ENCODE measurements at regions not wholly inside any gene's neighbourhood (a gene's known extent, or its start where the extent isn't known, plus 50 kb on each side); places are given as distances from the start of the nearest gene placed in this dataset.

DNA sequence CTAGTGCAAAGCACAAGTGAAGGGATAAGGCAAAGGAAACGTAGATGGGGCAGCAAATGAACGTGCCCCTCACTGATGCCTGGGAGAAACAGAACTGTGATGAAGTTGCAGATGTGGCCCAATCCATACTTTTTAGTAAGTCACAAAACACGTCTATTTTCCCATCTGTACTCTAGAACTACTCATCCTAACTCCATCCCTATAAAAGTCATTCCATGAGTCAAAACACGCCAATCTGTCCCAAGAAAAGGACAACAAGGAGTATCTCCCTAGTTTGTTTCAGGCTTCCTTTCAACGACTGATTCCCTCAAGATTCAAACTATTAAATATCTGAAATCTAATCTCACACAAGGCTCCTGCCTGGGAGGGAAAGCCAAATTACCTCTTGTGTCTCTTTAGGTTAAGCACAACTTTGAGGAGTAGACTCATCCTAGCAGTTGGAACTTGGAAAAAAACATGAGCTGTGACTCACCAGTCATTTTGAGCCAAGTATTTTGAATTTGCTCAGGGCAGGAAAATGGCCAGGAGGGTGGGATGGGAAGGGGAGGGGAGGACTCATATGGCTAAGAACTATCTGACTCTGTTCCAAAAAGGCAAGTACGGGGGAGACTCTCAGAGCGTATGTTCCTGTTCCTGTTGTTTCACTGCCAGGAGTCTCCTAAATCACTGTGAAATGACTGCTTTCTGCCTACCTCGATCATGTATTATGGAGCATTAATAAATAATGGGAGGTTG lies 214.5 kb upstream of the CAMK1G start:
- DNase-seq (ENCODE audit: low read depth) = peak; percentile 98
- TF ChIP-seq, protein P1, sequence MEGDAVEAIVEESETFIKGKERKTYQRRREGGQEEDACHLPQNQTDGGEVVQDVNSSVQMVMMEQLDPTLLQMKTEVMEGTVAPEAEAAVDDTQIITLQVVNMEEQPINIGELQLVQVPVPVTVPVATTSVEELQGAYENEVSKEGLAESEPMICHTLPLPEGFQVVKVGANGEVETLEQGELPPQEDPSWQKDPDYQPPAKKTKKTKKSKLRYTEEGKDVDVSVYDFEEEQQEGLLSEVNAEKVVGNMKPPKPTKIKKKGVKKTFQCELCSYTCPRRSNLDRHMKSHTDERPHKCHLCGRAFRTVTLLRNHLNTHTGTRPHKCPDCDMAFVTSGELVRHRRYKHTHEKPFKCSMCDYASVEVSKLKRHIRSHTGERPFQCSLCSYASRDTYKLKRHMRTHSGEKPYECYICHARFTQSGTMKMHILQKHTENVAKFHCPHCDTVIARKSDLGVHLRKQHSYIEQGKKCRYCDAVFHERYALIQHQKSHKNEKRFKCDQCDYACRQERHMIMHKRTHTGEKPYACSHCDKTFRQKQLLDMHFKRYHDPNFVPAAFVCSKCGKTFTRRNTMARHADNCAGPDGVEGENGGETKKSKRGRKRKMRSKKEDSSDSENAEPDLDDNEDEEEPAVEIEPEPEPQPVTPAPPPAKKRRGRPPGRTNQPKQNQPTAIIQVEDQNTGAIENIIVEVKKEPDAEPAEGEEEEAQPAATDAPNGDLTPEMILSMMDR (IDR thresholded peaks at IDR 0.05; ENCODE audit: low read length, missing control alignments) = no peak
- no peak overlapping the region for H3K4me3 ChIP-seq (replicated peaks; ENCODE audit: low read depth, low read length)

GRCh38 chr1:209370241-209370995 lies 213.1 kb upstream of the CAMK1G start:
- no peak overlapping the region for H3K4me3 ChIP-seq (replicated peaks; ENCODE audit: low read depth, low read length)
- TF ChIP-seq, protein P1 (IDR thresholded peaks at IDR 0.05; ENCODE audit: low read length, missing control alignments) = no peak
- DNase-seq (ENCODE audit: low read depth) = no peak

DNA sequence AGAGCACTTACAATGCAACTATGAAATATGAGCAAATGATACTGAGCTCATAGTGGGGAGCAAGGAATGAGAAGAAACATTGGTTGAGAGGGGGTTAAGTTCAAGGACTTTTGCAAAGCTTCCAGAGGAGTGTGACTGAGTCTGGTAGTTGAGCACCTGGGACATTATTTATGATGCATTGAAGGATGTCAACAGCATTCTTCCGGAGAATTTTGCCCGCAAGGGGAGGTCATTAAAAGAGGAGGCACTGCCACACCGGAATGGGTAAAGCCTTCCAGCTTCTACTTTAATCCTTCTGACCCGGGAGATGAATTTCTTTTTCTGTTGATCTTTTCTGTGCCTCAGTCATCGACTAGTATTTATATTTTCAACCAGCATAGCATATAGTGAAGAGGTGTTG lies 208.4 kb upstream of the CAMK1G start:
- no peak for DNase-seq (ENCODE audit: low read depth)
- TF ChIP-seq, protein P1 (IDR thresholded peaks at IDR 0.05; ENCODE audit: low read length, missing control alignments) = no peak
- no peak overlapping the region for H3K4me3 ChIP-seq (replicated peaks; ENCODE audit: low read depth, low read length)

DNA sequence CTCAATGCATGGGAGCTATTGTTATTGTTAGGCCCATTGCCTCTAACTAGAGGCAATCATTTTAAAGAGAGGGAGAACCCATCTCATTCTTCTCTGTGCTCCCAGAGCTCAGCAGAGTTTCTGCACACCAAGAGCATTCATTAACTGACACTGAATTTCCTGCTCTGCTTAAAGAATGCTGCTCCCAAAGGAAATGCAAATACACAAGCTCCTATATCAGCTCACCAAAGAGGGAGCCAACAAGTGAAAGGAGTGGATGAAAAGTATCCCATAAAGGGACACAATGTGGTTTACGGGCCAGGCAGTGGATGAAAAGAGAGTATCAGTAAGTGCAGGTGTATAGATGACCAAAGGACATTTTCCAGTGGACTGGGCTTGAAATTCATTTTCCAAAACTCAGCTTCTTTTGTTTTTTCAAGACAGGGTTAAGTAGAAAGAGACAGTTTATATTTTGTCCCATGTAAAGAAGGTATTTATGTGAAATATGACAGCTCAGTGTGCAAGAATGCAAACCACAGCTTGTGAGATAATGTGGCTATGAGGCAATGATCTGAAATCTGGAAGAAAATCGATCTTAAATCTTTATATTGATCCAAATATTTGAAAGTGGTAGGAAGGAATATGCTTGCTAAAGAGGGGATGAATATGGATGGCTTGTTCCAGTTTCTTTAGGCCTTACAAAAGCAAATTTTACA lies 207.7 kb upstream of the CAMK1G start:
- TF ChIP-seq, protein P1 (IDR thresholded peaks at IDR 0.05; ENCODE audit: low read length, missing control alignments) = no peak
- peak; percentile 46 for DNase-seq (ENCODE audit: low read depth)
- no peak overlapping the region for H3K4me3 ChIP-seq (replicated peaks; ENCODE audit: low read depth, low read length)

DNA sequence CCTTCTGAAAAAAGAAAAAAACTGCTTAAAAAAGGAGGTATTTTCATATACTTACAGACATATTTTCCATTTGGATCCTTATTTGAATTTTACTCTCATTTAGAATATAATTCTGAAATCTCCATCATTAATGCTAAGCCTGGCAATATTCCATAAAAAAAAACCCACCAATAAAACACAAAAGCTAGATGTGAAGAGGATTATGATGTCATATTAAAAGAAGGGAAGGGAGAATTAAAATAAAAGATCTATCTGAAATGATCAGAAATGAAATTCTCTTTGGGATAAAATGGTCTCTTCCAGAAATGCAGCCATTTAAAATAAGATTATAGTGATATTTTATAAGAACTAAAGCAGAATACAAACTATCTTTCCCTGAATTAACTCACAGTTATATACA lies 206.7 kb upstream of the CAMK1G start:
- H3K4me3 ChIP-seq (replicated peaks; ENCODE audit: low read depth, low read length) = no peak overlapping the region
- DNase-seq (ENCODE audit: low read depth) = no peak
- TF ChIP-seq, protein P1 (IDR thresholded peaks at IDR 0.05; ENCODE audit: low read length, missing control alignments) = no peak

- DNase-seq (ENCODE audit: low read depth) = no peak
- H3K4me3 ChIP-seq (replicated peaks; ENCODE audit: low read depth, low read length) = no peak overlapping the region
- TF ChIP-seq, protein P1 (IDR thresholded peaks at IDR 0.05; ENCODE audit: low read length, missing control alignments) = no peak
Observed at GRCh38 chr1:209377995-209378394, 205.5 kb upstream of the CAMK1G start.

Data from fibroblast of pulmonary artery (primary cell).